KOPT-K1 (cell line): ENCODE measurements at regions not wholly inside any gene's neighbourhood (a gene's known extent, or its start where the extent isn't known, plus 50 kb on each side); places are given as distances from the start of the nearest gene placed in this dataset.
"Not testable (repeated sequence)": the region's sequence is repeated elsewhere in the genome, so short reads cannot be mapped to it uniquely, and the experiment has no call there.

Experiments
- H3K27ac ChIP-seq: fragments of 200-600 bp; sonication (generic); 2 replicates; pipeline ENCODE4 v1.5.1; 2016; ENCODE audit warnings: antibody characterized with exemption, mild to moderate bottlenecking, low read depth, low read length; ENCODE audit not compliant: poor library complexity, severe bottlenecking
- H3K36me3 ChIP-seq: fragments of 200-600 bp; sonication (generic); 2 replicates; pipeline ENCODE4 v1.5.1; 2017; ENCODE audit warnings: antibody characterized with exemption, mild to moderate bottlenecking, low read length, moderate library complexity; ENCODE audit not compliant: insufficient read depth
- H3K9me3 ChIP-seq: fragments of 200-600 bp; sonication (generic); 2 replicates; pipeline ENCODE4 v1.5.1; 2017; ENCODE audit warnings: antibody characterized with exemption, low read length, mild to moderate bottlenecking; ENCODE audit not compliant: insufficient read depth, poor library complexity, severe bottlenecking

DNA sequence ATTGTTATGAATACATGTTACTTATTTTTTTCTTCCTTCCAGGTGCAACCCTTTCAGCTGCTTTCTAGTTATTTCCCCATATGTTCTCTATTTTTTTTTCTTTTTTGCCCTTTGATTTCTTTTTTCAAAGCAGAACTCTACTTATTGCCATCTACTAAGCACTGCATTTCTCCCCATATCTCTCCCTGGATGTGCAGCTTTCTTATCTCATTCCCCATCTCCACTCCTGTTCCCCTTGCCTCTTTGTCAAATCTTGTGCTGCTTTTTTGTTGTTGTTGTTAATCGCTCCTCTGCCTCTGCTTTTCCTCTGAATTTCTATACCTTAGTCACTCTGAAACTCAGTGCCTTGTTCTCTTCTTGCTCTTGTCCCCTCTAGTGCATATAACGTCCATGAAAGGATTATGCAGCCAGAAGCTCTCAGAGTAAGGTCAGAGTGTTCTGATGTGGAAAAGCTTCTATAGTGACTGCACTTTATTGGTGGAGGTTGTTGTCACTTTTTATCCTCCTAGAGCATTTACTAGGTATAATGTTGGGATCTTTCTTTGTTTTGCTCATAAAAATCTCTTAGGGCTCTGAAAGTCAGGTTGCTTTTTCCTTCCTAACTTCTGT, 51.1 kb upstream of the JADE1 start:
- Histone ChIP-seq H3K27ac (no peak overlapping the region), H3K9me3 (no peaks in the 10 kb centered on the region), H3K36me3 (no peaks in the 10 kb centered on the region)

DNA sequence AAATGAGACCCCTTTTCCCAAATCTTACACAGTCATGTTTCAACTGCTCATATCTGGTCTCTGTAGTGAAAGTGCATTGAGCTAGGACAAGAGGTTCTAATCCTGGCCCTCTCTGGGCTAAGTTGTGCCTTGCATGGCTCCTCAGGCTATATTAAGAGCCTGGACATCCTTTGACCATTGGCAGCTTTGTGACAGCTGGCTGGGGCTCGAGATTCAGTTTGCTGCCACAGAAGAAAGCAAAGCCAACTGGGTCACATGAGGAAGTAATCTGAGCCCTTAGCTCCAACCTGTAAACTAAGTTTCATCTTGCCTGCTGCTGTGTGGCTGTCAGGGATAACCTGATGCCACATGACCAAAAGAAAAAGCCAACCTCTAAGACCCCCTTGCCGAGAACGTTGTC, 51.8 kb upstream of the JADE1 start:
- H3K27ac ChIP-seq = no peak overlapping the region
- no peaks in the 10 kb centered on the region for H3K9me3 ChIP-seq
- no peaks in the 10 kb centered on the region for H3K36me3 ChIP-seq

- Histone ChIP-seq H3K27ac (no peak overlapping the region), H3K9me3 (no peaks in the 10 kb centered on the region), H3K36me3 (no peaks in the 10 kb centered on the region)
Measured at GRCh38 chr4:128751354-128751753, 58.1 kb upstream of the JADE1 start.

- H3K9me3 ChIP-seq, H3K27ac ChIP-seq, H3K36me3 ChIP-seq: not testable (repeated sequence)
Measured at GRCh38 chr4:128741748-128742147, 67.8 kb upstream of the JADE1 start.

DNA sequence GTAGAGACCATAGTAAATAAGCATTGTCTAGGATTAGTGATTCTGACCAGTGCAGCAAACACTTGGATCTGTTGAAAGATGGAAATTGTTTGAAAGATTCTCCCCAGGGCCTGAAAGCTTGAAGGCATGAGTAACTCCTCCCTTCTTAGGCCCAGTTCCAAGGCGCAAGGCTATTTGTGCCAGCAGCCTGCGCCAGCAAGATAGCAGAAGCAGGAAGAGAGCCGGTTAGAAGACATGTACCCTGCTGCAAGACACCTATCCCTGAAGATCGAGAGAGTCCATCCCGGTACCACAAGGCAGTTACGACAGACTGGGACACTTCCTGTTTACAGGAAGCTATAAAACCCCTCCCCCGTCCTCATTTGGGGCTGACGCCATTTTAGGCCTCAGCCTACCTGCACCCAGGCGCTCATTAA, 72.4 kb upstream of the JADE1 start:
- no peak overlapping the region for H3K27ac ChIP-seq
- H3K9me3 ChIP-seq = no peaks in the 10 kb centered on the region
- H3K36me3 ChIP-seq = no peaks in the 10 kb centered on the region

DNA sequence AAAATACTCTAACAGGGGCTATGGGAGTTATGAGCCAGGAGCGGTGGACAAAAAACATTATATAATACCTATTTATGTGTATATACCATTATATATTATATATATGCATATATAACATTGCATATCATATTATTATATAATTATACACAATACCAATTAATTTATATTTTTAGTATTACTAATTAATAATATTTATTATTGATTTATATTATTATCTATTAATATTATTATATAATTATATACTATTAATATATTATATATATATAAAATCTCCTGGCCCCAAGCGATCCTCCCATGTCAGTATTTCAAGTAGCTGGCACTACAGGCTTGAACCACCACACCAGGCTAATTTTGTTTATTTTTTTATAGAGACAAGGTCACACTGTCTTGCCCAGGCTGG, 73.8 kb upstream of the JADE1 start:
- Histone ChIP-seq H3K9me3 (no peaks in the 10 kb centered on the region), H3K27ac (no peak overlapping the region), H3K36me3 (no peaks in the 10 kb centered on the region)

- no peak overlapping the region for H3K27ac ChIP-seq
- H3K36me3 ChIP-seq = no peaks in the 10 kb centered on the region
- H3K9me3 ChIP-seq = no peaks in the 10 kb centered on the region
Measured at GRCh38 chr4:128728190-128728589, 81.3 kb upstream of the JADE1 start.

DNA sequence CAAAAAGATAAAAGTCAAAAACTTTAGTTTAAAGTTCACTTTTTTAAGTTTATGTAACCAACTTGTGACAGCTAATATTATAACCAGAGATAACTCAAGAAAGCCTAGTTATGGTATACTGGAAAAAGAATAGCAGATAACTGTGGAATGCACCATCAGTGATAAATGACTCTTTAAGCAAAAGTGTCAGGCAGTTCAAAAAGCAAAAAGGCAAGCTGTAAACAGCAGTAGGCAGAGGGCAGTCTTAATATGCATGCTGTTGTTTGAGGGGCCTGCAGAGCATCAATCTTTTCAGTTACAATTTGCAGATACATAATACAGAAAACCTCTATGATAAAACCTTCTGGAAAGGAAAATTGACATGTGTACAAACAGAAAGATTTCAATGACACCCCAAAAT, 81.8 kb upstream of the JADE1 start:
- Histone ChIP-seq H3K27ac (no peak overlapping the region), H3K36me3 (no peaks in the 10 kb centered on the region), H3K9me3 (no peaks in the 10 kb centered on the region)

- H3K27ac ChIP-seq = no peak overlapping the region
- no peaks in the 10 kb centered on the region for H3K9me3 ChIP-seq
- no peaks in the 10 kb centered on the region for H3K36me3 ChIP-seq
Measured at GRCh38 chr4:128725405-128726055, 84.0 kb upstream of the JADE1 start.

DNA sequence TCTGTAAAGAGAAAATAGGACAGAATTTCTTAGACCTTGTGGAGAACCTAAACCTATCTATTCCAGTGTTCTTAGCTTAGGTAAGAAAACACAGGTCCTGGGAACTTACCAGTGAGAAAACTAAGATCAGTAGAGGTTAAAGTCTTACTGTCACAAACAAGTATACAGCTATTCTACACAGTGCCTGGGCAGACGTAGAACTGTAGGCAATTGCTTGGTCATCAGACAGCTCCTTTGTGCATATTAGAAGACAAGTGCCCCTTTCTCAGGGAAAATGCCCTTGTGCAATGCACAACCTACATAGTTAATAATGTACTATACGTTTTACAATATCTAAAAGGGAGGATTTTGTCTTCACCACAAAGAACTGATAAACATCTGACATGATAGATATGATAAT, 86.6 kb upstream of the JADE1 start:
- no peaks in the 10 kb centered on the region for H3K9me3 ChIP-seq

GRCh38 chr4:128721896-128722295, 87.6 kb upstream of the JADE1 start:
- no peaks in the 10 kb centered on the region for H3K36me3 ChIP-seq
- H3K27ac ChIP-seq = no peak overlapping the region
- no peaks in the 10 kb centered on the region for H3K9me3 ChIP-seq

More for the DNA sequence above, 86.6 kb upstream of the JADE1 start:
- Histone ChIP-seq H3K36me3 (no peaks in the 10 kb centered on the region), H3K27ac (no peak overlapping the region)

DNA sequence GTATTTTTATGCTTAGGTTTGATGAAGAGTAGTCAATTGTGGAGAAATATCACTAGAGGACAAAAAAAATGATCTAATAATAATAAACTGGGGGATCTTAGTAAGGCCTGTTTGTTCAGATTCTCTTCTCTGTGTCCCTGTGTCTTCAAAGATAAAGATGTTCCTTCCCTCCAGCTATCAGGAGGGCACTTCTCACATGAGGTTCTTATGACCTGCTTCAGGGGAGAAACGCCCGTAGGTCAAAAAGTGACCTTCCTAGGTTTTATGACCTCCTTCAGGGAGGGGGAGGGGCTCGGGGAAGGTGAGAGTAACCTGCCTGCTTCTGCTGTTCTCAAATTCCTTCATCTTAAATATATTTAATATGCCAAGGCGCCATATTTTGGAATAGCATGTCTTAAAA, 89.2 kb upstream of the JADE1 start:
- Histone ChIP-seq H3K9me3 (no peaks in the 10 kb centered on the region), H3K27ac (no peak overlapping the region), H3K36me3 (no peaks in the 10 kb centered on the region)

- Histone ChIP-seq H3K36me3 (no peaks in the 10 kb centered on the region), H3K27ac (no peak overlapping the region), H3K9me3 (no peaks in the 10 kb centered on the region)
Measured at GRCh38 chr4:128718768-128719167, 90.7 kb upstream of the JADE1 start.

DNA sequence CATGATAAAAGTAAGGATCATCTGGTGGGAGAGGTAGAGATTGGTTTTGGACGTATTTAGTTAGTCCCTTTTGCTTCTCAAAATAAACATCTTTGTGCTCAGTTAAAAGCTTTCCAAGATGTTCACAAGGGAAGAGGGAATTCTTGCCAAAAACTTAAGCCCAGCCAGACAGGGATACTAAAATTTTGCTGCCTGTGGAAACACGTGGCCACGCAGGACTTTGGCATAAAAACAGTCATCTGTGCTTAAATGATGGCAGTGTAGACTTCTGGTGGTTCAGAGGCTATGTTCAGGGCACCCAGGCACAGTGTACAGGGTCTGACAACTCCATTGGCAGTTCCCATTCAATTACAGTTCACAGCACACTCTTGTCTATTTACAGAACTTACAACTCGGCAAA, 93.2 kb upstream of the JADE1 start:
- H3K9me3 ChIP-seq = no peaks in the 10 kb centered on the region
- H3K27ac ChIP-seq = no peak overlapping the region
- no peaks in the 10 kb centered on the region for H3K36me3 ChIP-seq

DNA sequence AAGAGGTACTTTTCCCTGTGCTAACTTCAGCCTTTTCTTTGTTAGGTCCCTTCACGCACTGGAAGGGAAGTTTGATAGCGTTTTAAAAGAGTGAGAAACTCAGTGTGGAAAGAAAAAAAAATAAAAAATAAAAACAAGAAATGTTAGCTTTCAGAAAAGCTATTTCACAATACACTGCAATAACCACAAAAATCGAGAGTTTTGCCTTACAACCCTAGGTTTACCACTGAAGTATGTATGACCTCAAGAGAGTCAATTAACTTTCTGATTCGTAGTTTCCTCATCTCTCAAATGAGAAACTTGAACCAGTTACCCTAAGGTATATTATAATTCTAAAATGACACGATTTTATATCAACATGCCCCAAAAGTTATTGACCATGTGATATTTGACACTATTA, 93.9 kb upstream of the JADE1 start:
- Histone ChIP-seq H3K9me3 (no peaks in the 10 kb centered on the region), H3K27ac (no peak overlapping the region), H3K36me3 (no peaks in the 10 kb centered on the region)

- no peaks in the 10 kb centered on the region for H3K36me3 ChIP-seq
- H3K27ac ChIP-seq = no peak overlapping the region
- no peaks in the 10 kb centered on the region for H3K9me3 ChIP-seq
Measured at GRCh38 chr4:128711361-128711760, 98.1 kb upstream of the JADE1 start.
